HL-60 (cell line): ENCODE measurements at regions not wholly inside any gene's neighbourhood (a gene's known extent, or its start where the extent isn't known, plus 50 kb on each side); places are given as distances from the start of the nearest gene placed in this dataset.

ENCODE experiments used
- DNase-seq, 2 experiments: peaks; one replicate each; pipeline ENCODE4 v3.0.0-alpha.2; 2010 to 2020; ENCODE audit warnings: low read depth in 1 of 2, low spot score in 1 of 2
- H3K27ac ChIP-seq: fragments of 250-450 bp; sonication (Bioruptor Pico); replicated peaks from 2 replicates; pipeline ENCODE4 v1.5.1; 2020; ENCODE audit warnings: mild to moderate bottlenecking, moderate library complexity
- H3K27me3 ChIP-seq: fragments of 250-450 bp; sonication (Bioruptor Pico); 2 replicates; pipeline ENCODE4 v1.5.1; 2021; ENCODE audit warnings: mild to moderate bottlenecking, moderate library complexity; ENCODE audit not compliant: insufficient read depth, poor library complexity, severe bottlenecking
- H3K4me3 ChIP-seq: replicated peaks from 2 replicates; pipeline ENCODE4 v1.5.1; 2011; ENCODE audit warnings: mild to moderate bottlenecking, control low read depth, low read length; ENCODE audit not compliant: insufficient read depth
- CTCF ChIP-seq: IDR thresholded peaks from one replicate; pipeline ENCODE4 v1.5.1; 2011; ENCODE audit warnings: low read length, control low read depth, inconsistent platforms; ENCODE audit not compliant: insufficient read depth
- GABPA ChIP-seq: IDR thresholded peaks from 2 replicates; pipeline ENCODE4 v1.6.1; 2012; ENCODE audit warnings: low read depth
- POLR2AphosphoS5 ChIP-seq: IDR thresholded peaks from 2 replicates; pipeline ENCODE4 v1.6.1; 2012; ENCODE audit warnings: low read depth
- REST ChIP-seq: IDR thresholded peaks from 2 replicates; pipeline ENCODE4 v1.6.1; 2012; ENCODE audit warnings: low read depth; ENCODE audit not compliant: insufficient replicate concordance
- SPI1 ChIP-seq: IDR thresholded peaks from 2 replicates; pipeline ENCODE4 v1.6.1; 2012; ENCODE audit warnings: low read depth, mild to moderate bottlenecking, borderline replicate concordance

- TF ChIP-seq POLR2AphosphoS5 (no peak), REST (no peak), CTCF (no peak), GABPA (no peak), SPI1 (no peak)
- no peaks in the 10 kb centered on the region for H3K27me3 ChIP-seq
- H3K4me3 ChIP-seq: no peak overlapping the region
- no peak overlapping the region for H3K27ac ChIP-seq
- DNase-seq: no peak
Observed at GRCh38 chr5:33174383-33174782, 266.4 kb upstream of the TARS1 start.

DNA sequence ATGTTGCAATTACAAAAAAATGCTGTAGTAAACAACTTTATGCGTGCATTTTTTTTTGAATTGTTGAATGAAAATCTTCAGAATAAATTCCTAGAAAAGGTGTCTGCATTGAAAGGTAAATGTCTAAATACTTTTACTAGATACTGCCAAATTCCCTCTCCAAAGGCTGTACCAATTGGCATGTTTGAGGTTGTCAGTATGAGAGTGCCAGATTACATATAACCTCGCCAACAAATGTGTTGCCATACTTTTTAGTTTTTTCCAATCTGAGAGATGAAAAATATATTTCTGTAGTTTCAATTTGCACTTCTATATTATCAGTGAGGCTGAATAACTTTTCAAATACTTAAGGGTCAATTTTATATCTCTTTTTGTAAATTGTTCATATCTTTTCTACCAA lies 261.5 kb upstream of the TARS1 start:
- H3K4me3 ChIP-seq: no peak overlapping the region
- DNase-seq: no peak
- H3K27ac ChIP-seq: no peak overlapping the region
- no peak for TF ChIP-seq SPI1
- no peak for TF ChIP-seq CTCF
- TF ChIP-seq REST: no peak
- no peak for TF ChIP-seq POLR2AphosphoS5
- no peak for TF ChIP-seq GABPA
- H3K27me3 ChIP-seq: no peaks in the 10 kb centered on the region

DNA sequence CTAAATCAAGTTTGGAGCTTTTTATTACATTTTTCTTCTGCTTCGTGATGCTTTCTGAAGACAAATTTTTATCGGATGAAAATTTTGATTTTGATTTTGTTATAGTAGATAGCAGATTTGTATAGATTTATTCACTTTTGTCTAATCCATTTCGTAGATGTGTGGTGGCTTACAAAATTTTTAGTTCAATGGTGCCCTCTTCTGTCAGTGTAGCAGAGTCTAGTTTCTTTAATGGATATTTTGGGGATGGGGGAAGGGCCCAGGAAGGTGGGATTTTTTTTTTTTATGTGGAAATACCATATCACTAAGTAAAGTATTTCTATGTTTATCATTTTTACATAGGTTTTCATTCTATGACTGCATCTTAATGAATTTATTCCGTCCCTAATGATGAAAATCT lies 259.9 kb upstream of the TARS1 start:
- H3K4me3 ChIP-seq: no peak overlapping the region
- no peak for DNase-seq
- no peak overlapping the region for H3K27ac ChIP-seq
- no peaks in the 10 kb centered on the region for H3K27me3 ChIP-seq
- TF ChIP-seq REST (no peak), POLR2AphosphoS5 (no peak), GABPA (no peak), SPI1 (no peak), CTCF (no peak)
